ENCODE measurements at regions not wholly inside any gene's neighbourhood (a gene's known extent, or its start where the extent isn't known, plus 50 kb on each side); places are given as distances from the start of the nearest gene placed in this dataset.

DNA sequence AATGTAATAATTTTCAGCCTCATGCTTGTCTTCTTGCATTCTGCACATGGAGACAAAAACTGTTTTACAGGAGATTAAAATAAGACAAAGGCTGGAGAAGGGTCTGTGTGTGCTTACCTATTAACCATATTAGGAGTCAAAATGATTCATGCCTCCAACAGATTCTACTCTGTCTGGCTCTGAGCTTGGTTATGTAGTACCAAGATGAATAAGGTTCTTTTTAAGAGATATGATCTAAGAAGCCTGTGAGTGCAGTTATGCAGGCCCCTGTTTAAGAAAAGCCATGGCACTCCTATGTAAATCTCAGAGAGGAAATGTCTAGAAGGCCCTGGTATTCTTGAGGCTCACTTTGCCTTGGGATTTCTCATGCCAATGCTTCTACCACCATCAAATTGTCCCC lies 486.6 kb upstream of the CDH11 start:
- DNase-seq (no peak), ATAC-seq (replicated peaks) (no peak)
- Mint-ChIP-seq H3K27ac (no peak overlapping the region), H3K36me3 (ENCODE audit: insufficient read depth) (peaks cover 3% of the 10 kb centered on the region), H3K27me3 (no peaks in the 10 kb centered on the region), H3K4me1 (ENCODE audit: low read depth in 2 of 2) (no peaks in the 10 kb centered on the region), H3K9me3 (peaks cover 11 to 30% of the 10 kb centered on the region in 2 donors), H3K4me3 (no peak overlapping the region)

DNA sequence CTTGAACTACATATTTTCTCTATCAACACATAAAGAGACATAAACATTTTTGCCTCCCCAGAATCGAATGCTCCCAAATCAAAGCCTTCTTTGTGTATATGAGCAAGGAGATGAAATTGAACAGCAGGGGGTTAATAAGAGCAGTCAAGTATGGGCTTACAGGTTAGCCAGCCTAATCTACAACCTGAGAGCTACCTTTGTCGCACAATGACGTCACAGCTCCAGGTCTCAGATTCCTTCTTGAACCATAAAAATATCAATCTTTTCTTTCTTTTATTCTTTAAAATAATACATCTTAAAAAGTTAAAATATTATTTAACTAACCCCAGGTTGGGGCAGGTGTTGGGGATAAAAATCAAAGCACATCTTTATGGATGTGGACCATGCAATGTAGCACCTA lies 482.9 kb upstream of the CDH11 start:
- ATAC-seq (replicated peaks) (no peak), DNase-seq (no peak)
- H3K27me3 Mint-ChIP-seq: no peaks in the 10 kb centered on the region
- H3K27ac Mint-ChIP-seq: no peak overlapping the region
- peaks cover 3% of the 10 kb centered on the region for H3K36me3 Mint-ChIP-seq (ENCODE audit: insufficient read depth)
- H3K9me3 Mint-ChIP-seq: peaks cover 15 to 38% of the 10 kb centered on the region in 2 donors
- no peak overlapping the region for H3K4me3 Mint-ChIP-seq
- no peaks in the 10 kb centered on the region for H3K4me1 Mint-ChIP-seq (ENCODE audit: low read depth in 2 of 2)

DNA sequence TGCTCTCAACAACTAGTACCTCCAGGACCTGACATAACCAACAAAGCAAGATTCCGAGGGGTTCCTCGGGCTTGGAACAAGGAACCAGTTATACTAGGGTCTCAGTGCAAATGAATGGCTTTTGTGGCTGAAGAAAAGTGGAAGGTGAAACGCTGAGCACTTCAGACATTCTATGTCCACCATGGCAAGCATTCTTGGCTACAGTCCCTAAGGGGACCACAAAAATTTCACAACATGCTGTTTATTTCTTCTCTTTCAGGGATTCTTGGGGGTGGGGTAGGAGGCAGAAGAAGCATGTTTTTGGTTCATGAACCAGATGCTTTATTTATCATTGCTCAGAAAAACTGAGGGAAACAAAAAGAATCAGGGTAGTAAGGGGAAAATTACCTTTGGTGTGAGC lies 479.9 kb upstream of the CDH11 start:
- Mint-ChIP-seq H3K4me1 (ENCODE audit: low read depth in 2 of 2) (no peaks in the 10 kb centered on the region), H3K4me3 (no peak overlapping the region), H3K36me3 (ENCODE audit: insufficient read depth) (peaks cover 3% of the 10 kb centered on the region), H3K27me3 (no peaks in the 10 kb centered on the region), H3K27ac (no peak overlapping the region), H3K9me3 (peaks cover 13 to 27% of the 10 kb centered on the region in 2 donors)
- DNase-seq (no peak), ATAC-seq (replicated peaks) (no peak)

DNA sequence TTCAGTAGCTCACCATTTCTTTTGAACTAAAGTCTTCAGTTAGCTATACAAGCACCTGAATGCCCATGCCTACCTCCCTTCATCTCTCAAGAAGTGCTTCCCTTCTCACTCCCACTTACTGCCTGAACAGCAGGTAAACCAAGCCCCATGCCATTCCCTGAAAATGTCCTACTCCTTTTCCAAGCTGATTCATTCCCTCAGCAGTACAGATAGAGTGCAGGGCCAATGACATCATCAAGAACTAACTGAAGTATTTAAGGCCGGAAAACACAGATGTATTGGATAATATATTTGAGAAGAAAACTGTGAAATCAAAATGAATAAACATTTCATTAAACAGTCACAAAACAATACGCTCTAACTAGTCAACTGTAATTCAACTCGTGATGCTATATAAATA lies 478.8 kb upstream of the CDH11 start:
- no peak overlapping the region for H3K4me3 Mint-ChIP-seq
- DNase-seq: no peak
- peaks cover 3% of the 10 kb centered on the region for H3K36me3 Mint-ChIP-seq (ENCODE audit: insufficient read depth)
- no peaks in the 10 kb centered on the region for H3K4me1 Mint-ChIP-seq (ENCODE audit: low read depth in 2 of 2)
- H3K9me3 Mint-ChIP-seq: peaks cover 16 to 24% of the 10 kb centered on the region in 2 donors
- H3K27ac Mint-ChIP-seq: no peak overlapping the region
- ATAC-seq (replicated peaks): no peak
- H3K27me3 Mint-ChIP-seq: no peaks in the 10 kb centered on the region

DNA sequence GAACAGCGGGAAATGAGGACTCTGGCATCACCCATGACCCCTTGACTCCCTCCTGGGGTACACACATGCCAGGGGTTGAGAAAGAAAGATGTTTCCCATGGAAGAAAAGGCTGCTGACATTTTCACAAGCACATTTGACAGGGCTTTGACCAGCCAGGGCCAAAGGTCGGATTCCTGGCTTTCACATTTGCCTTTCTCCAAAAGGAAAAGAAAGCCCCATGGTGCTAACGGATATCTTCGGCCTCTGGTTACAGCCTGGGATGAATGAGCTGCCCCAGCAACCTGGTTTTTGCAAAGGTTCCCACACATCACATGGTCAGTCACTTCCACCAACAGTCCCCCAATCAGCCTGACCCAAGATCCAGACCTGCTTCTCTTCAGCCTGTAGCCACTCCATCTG lies 478.2 kb upstream of the CDH11 start:
- no peak for ATAC-seq (replicated peaks)

DNA sequence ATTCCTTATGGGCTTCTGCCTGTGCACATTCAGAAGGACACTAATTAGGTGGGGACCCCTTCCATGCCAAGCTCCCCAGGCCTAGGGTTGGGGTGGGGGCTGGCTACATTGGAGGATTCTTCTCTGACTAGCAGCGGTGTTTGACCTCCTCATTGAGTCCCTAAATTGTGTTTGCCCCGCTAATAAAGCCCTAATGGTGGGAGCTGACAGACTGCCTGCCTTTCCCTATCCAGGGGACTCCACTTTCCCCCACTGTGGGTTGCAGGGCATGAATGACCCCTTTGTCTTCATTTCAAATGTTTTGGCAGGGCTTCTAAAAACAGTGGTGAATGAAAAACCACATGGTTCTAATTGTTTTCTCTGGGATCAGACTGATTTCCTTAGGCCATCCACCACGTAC lies 476.8 kb upstream of the CDH11 start:
- H3K27ac Mint-ChIP-seq: no peak overlapping the region
- H3K4me1 Mint-ChIP-seq (ENCODE audit: low read depth in 2 of 2): no peaks in the 10 kb centered on the region
- H3K36me3 Mint-ChIP-seq (ENCODE audit: insufficient read depth): no peaks in the 10 kb centered on the region
- no peak overlapping the region for H3K4me3 Mint-ChIP-seq
- ATAC-seq (replicated peaks): no peak
- no peaks in the 10 kb centered on the region for H3K27me3 Mint-ChIP-seq
- H3K9me3 Mint-ChIP-seq: peaks cover 11 to 14% of the 10 kb centered on the region in 2 donors
- no peak for DNase-seq

More for the DNA sequence above, 478.2 kb upstream of the CDH11 start:
- Mint-ChIP-seq H3K36me3 (ENCODE audit: insufficient read depth) (peaks cover 3% of the 10 kb centered on the region), H3K4me1 (ENCODE audit: low read depth in 2 of 2) (no peaks in the 10 kb centered on the region), H3K4me3 (no peak overlapping the region), H3K27me3 (no peaks in the 10 kb centered on the region), H3K27ac (no peak overlapping the region), H3K9me3 (peaks cover 17 to 25% of the 10 kb centered on the region in 2 donors)
- no peak for DNase-seq

DNA sequence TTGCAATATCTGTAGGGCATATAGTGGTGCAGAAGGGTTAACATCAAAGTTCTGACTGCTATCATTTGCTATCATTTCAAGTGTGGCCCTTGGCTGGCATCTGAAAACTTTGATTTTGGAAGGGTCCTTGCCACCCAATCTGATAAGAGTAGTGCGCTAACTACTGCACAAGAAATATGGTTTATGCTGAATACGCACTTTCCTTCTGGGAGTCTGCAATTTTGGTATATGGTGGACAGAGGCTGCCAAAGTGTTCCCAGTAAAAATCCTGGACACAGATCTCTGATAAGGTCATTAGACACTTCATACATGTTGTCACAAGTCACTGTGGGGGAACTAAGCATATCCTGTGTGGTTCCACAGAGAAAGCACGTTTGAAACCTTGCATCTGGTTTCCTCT lies 461.6 kb upstream of the CDH11 start:
- Mint-ChIP-seq H3K36me3 (ENCODE audit: insufficient read depth) (no peaks in the 10 kb centered on the region), H3K4me3 (no peak overlapping the region), H3K27ac (no peak overlapping the region), H3K4me1 (ENCODE audit: low read depth in 2 of 2) (no peaks in the 10 kb centered on the region), H3K27me3 (no peaks in the 10 kb centered on the region), H3K9me3 (peaks cover 3 to 7% of the 10 kb centered on the region in 2 donors)
- ATAC-seq (replicated peaks): no peak
- no peak for DNase-seq

DNA sequence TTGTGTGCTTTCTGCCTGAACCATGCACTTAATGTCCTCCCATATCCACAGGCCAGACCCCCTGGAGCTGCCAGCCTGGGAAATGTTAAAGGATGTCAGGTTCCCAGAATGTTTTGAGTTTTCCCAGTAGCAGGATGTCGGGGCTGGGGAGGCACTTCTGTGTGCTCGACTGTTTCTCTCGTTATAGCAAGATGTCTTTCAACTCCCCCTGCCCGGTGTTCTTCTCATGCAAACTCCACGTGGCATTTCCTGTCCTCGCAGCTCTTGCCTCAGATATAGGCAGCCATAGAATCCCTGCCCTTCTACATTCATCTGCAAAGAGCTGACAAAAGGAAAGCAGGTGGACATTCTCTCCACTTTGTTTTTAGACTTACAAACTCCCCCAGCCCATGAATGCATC lies 457.2 kb upstream of the CDH11 start:
- H3K4me1 Mint-ChIP-seq (ENCODE audit: low read depth in 2 of 2): no peaks in the 10 kb centered on the region
- no peak overlapping the region for H3K27ac Mint-ChIP-seq
- H3K27me3 Mint-ChIP-seq: no peaks in the 10 kb centered on the region
- H3K4me3 Mint-ChIP-seq: no peak overlapping the region
- no peaks in the 10 kb centered on the region for H3K36me3 Mint-ChIP-seq (ENCODE audit: insufficient read depth)
- ATAC-seq (replicated peaks) (no peak), DNase-seq (no peak)
- H3K9me3 Mint-ChIP-seq: peaks cover 10 to 27% of the 10 kb centered on the region in 2 donors

DNA sequence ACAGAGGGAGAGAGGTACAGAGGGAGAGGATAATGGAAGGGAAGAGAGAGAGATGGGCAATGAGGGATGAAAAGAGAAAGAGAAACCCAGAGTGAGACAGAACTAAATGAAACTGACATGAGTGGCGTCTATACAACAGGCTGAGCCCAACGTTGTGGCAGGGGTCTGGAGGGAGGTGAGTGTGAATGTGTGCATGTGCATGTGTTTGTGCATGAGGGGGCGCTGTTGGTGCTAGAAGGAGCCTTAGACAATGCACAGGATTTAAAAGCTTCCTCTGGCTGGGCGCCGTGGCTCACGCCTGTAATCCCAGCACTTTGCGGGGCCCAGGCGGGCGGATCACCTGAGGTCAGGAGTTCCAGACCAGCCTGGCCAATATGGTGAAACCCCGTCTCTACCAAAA lies 454.8 kb upstream of the CDH11 start:
- Mint-ChIP-seq H3K27me3 (no peaks in the 10 kb centered on the region), H3K27ac (no peak overlapping the region), H3K4me1 (ENCODE audit: low read depth in 2 of 2) (no peaks in the 10 kb centered on the region)

DNA sequence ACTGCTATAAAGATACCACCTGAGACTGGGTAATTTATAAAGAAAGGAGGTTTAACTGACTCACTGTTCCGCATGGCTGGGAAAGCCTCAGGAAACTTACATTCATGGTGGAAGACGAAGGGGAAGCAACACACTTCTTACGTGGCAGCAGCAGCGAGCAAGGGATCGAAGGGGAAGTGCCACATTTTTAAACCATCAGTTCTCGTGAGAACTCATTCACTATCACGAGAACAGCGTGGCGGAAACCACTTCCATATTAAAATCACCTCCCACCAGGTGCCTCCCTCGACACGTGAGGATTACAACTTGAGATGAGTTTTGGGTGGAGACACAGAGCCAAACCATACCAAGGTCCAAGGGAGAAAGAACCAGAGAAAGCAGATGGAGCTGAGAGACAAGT lies 454.3 kb upstream of the CDH11 start:
- no peaks in the 10 kb centered on the region for H3K36me3 Mint-ChIP-seq (ENCODE audit: insufficient read depth)
- no peaks in the 10 kb centered on the region for H3K4me1 Mint-ChIP-seq (ENCODE audit: low read depth in 2 of 2)
- peaks cover 10 to 27% of the 10 kb centered on the region in 2 donors for H3K9me3 Mint-ChIP-seq
- no peaks in the 10 kb centered on the region for H3K27me3 Mint-ChIP-seq
- ATAC-seq (replicated peaks): no peak
- H3K4me3 Mint-ChIP-seq: no peak overlapping the region
- H3K27ac Mint-ChIP-seq: no peak overlapping the region
- DNase-seq: no peak

More for the DNA sequence above, 454.8 kb upstream of the CDH11 start:
- no peak for DNase-seq
- Mint-ChIP-seq H3K36me3 (ENCODE audit: insufficient read depth) (no peaks in the 10 kb centered on the region), H3K4me3 (no peak overlapping the region), H3K9me3 (peaks cover 10 to 27% of the 10 kb centered on the region in 2 donors)
- no peak for ATAC-seq (replicated peaks)

DNA sequence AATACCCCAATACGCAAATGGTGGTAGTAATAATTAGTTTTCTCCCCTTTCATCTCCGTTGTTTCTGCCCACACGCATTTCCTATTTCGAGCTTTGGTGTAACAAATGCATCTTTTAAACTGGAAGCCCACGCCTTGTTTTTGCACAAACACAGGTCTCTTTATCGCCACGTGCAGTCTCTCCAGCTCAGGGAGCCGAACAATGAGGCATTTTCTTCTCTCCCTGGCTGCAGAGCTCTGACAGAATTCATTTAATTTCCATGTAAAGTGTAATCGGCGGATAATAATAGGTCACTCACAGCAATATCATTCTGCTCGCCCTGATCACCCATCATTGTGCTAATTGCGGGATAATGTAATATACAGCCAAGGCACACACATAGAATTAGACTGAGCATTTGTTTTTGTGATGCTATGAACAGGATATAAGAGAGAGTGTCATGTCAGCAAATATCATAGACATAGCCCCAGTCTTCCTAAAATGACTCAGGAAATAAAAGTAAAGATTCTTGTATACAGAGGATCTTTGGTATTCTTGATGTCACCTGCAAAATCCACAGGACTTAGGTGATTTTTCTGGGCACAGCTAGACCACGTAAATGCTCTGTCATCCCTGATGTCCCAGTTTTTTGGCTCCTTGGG lies 452.6 kb upstream of the CDH11 start:
- no peak for ATAC-seq (replicated peaks)
- no peaks in the 10 kb centered on the region for H3K27me3 Mint-ChIP-seq

DNA sequence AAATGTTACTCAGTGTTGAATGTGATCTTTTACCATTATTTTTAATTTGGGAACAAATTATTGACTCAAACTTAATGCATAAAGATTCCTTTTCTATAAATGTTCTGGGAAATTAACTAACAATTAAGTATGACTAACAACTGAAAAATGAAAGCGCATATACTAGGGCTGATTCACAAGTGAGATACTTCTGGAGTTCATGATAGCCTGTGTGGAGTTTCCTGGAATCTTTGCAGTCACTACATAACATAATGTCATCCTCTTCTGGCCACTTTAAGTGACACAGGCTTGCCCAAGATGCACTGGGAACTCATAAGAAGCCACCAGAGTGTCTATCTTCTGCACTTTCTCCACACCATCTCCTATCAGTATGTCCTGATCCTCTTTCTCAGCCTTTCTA lies 450.3 kb upstream of the CDH11 start:
- no peak for DNase-seq
- H3K4me1 Mint-ChIP-seq (ENCODE audit: low read depth in 2 of 2): no peaks in the 10 kb centered on the region
- ATAC-seq (replicated peaks): no peak
- no peak overlapping the region for H3K27ac Mint-ChIP-seq
- H3K4me3 Mint-ChIP-seq: no peak overlapping the region
- H3K36me3 Mint-ChIP-seq (ENCODE audit: insufficient read depth): no peaks in the 10 kb centered on the region
- no peaks in the 10 kb centered on the region for H3K27me3 Mint-ChIP-seq
- peaks cover 4 to 17% of the 10 kb centered on the region in 2 donors for H3K9me3 Mint-ChIP-seq

More for the DNA sequence above, 452.6 kb upstream of the CDH11 start:
- Mint-ChIP-seq H3K27ac (no peak overlapping the region), H3K36me3 (ENCODE audit: insufficient read depth) (no peaks in the 10 kb centered on the region), H3K4me3 (no peak overlapping the region), H3K9me3 (peaks cover 10 to 27% of the 10 kb centered on the region in 2 donors), H3K4me1 (ENCODE audit: low read depth in 2 of 2) (no peaks in the 10 kb centered on the region)
- no peak for DNase-seq

DNA sequence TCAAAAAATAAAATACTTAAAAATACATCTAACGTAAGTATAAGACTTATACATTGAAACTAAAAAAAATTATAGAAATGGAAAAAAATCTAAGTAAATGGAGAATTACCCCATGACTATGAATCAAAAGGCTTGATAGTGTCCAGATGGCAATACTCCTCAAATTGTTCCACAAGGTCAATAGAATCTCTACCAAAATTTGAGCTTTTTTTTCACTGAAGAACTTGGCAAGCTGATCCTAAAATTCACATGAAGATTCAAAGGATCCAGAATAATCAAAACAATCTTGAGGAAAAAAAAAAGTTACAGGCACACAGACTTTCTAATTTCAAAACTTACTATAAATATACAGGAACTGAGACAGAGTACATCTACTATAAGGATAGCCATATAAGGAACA lies 448.4 kb upstream of the CDH11 start:
- H3K27ac Mint-ChIP-seq: no peak overlapping the region
- ATAC-seq (replicated peaks): no peak

DNA sequence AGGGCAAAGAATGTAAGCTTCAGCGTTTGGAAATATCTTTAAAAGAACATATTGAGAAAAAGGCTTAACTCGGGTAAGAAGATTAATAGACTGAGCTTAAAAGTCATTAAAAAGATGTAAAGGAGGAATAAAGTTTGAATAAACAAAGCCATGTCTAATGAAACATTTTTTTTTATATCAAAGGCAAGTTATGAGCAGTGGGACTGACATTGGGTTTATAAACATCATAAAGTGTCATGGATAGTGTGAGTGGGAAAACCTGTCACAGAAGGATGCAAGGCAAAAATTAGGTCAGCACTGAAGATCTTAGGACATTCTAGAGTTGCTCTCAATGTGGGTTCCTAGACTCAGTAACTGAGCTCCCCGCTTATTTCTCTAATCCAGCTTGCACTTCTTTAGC lies 438.0 kb upstream of the CDH11 start:
- no peak for ATAC-seq (replicated peaks)
- no peaks in the 10 kb centered on the region for H3K36me3 Mint-ChIP-seq (ENCODE audit: insufficient read depth)
- H3K27me3 Mint-ChIP-seq: no peaks in the 10 kb centered on the region
- peaks cover 7 to 19% of the 10 kb centered on the region in 2 donors for H3K9me3 Mint-ChIP-seq
- H3K4me3 Mint-ChIP-seq: no peak overlapping the region
- H3K4me1 Mint-ChIP-seq (ENCODE audit: low read depth in 2 of 2): no peaks in the 10 kb centered on the region
- no peak for DNase-seq
- H3K27ac Mint-ChIP-seq: no peak overlapping the region

More for the DNA sequence above, 448.4 kb upstream of the CDH11 start:
- H3K4me3 Mint-ChIP-seq: no peak overlapping the region
- peaks cover 0 to 5% of the 10 kb centered on the region in 2 donors for H3K9me3 Mint-ChIP-seq
- no peaks in the 10 kb centered on the region for H3K27me3 Mint-ChIP-seq
- no peak for DNase-seq
- H3K36me3 Mint-ChIP-seq (ENCODE audit: insufficient read depth): no peaks in the 10 kb centered on the region
- no peaks in the 10 kb centered on the region for H3K4me1 Mint-ChIP-seq (ENCODE audit: low read depth in 2 of 2)
